B cell (primary cell): ENCODE measurements at regions not wholly inside any gene's neighbourhood (a gene's known extent, or its start where the extent isn't known, plus 50 kb on each side); places are given as distances from the start of the nearest gene placed in this dataset.

Source experiments
- ATAC-seq: fragments of 200-7000 bp; cut with Tn5 transposase; one replicate; pipeline ENCODE4 v1.10.0; 2021; ENCODE audit warnings: low read depth, mild to moderate bottlenecking, moderate number of reproducible peaks, moderate library complexity
- CTCF ChIA-PET: fragments of 350-600 bp; sonication (Branson Sonifier 250); formaldehyde crosslinking; loops from one replicate; lab custom pipeline; 2021; ENCODE audit warnings: antibody characterized with exemption, inconsistent platforms; lab: Charles Lee
- POLR2A ChIA-PET: fragments of 350-600 bp; sonication (Branson Sonifier 250); formaldehyde crosslinking; loops from one replicate; lab custom pipeline; 2021; ENCODE audit warnings: antibody characterized with exemption; lab: Charles Lee
- DNase-seq: peaks from one replicate; pipeline ENCODE4 v3.0.0; 2013
- H2AFZ ChIP-seq: 2 replicates; pipeline ENCODE4 v1.6.1; 2012; ENCODE audit warnings: mild to moderate bottlenecking, low read depth, low read length; ENCODE audit not compliant: insufficient read depth, poor library complexity, severe bottlenecking
- H3K27ac ChIP-seq, 2 donors: 1 replicate in 1 of 2; 2 replicates in 1 of 2; pipeline ENCODE4 v1.5.1; 2012 to 2013; ENCODE audit warnings: low read length in 2 of 2, mild to moderate bottlenecking in 2 of 2, moderate library complexity in 1 of 2
- H3K27me3 ChIP-seq, 4 experiments: fragments of 200-600 bp in 1 of 4; sonication (generic) in 1 of 4; replicated peaks in 1 of 4; 1 replicate in 2 of 4; 2 replicates in 2 of 4; pipeline versions ENCODE4 v1.6.1 to v1.7.0; 2013 to 2016; ENCODE audit warnings: low read length in 3 of 4, mild to moderate bottlenecking in 2 of 4, mixed read lengths in 1 of 4, moderate library complexity in 1 of 4; ENCODE audit not compliant: insufficient read depth in 4 of 4, control insufficient read depth in 3 of 4; ENCODE audit errors: control extremely low read depth in 1 of 4
- H3K36me3 ChIP-seq, 2 experiments: replicated peaks in 1 of 2; 1 replicate in 1 of 2; 2 replicates in 1 of 2; pipeline versions ENCODE4 v1.6.1 to v1.7.1; 2013; ENCODE audit warnings: low read length in 1 of 2; ENCODE audit not compliant: insufficient read depth in 2 of 2, control insufficient read depth in 1 of 2; ENCODE audit errors: control extremely low read depth in 1 of 2, extremely low read depth in 1 of 2
- H3K4me1 ChIP-seq, 2 donors: fragments of 200-600 bp in 1 of 2; sonication (generic) in 1 of 2; 1 replicate in 1 of 2; 2 replicates in 1 of 2; pipeline versions ENCODE4 v1.5.1 to v1.6.1; 2013 to 2017; ENCODE audit warnings: low read length in 2 of 2; ENCODE audit not compliant: control insufficient read depth in 2 of 2, insufficient read depth in 2 of 2
- H3K4me2 ChIP-seq: replicated peaks from 2 replicates; pipeline ENCODE3; 2012; ENCODE audit warnings: mild to moderate bottlenecking, low read depth, low read length; ENCODE audit not compliant: poor library complexity, severe bottlenecking
- H3K4me3 ChIP-seq, 5 experiments: fragments of 200-600 bp in 1 of 5; sonication (generic) in 1 of 5; 1 replicate in 3 of 5; 2 replicates in 2 of 5; pipeline versions ENCODE4 v1.5.1 to v1.7.0; 2011 to 2016; ENCODE audit warnings: low read length in 4 of 5, mild to moderate bottlenecking in 4 of 5, low read depth in 2 of 5, control low read depth in 1 of 5, moderate library complexity in 1 of 5; ENCODE audit not compliant: insufficient read depth in 1 of 5; ENCODE audit errors: control extremely low read depth in 1 of 5, extremely low read depth in 1 of 5
- H3K79me2 ChIP-seq: fragments of 200-600 bp; sonication (generic); one replicate; pipeline ENCODE4 v1.6.0; 2016; ENCODE audit warnings: low read length; ENCODE audit not compliant: control insufficient read depth, insufficient read depth
- H3K9ac ChIP-seq: fragments of 200-600 bp; sonication (generic); 2 replicates; pipeline ENCODE4 v1.6.1; 2017; ENCODE audit warnings: mild to moderate bottlenecking, low read length, moderate library complexity
- H3K9me3 ChIP-seq, 3 donors: one replicate each; pipeline versions ENCODE4 v1.6.1 to v1.7.1; 2013; ENCODE audit warnings: low read length in 2 of 3; ENCODE audit not compliant: control insufficient read depth in 2 of 3, insufficient read depth in 1 of 3; ENCODE audit errors: control extremely low read depth in 1 of 3
- H4K20me1 ChIP-seq: 2 replicates; pipeline ENCODE4 v1.6.0; 2012; ENCODE audit warnings: mild to moderate bottlenecking, low read length; ENCODE audit not compliant: insufficient read depth, control insufficient read depth, poor library complexity, severe bottlenecking
- H3K27ac Mint-ChIP-seq: one replicate; pipeline ENCODE4 v1.8.0; 2021; ENCODE audit warnings: mixed read lengths
- H3K27me3 Mint-ChIP-seq: one replicate; pipeline ENCODE4 v1.8.0; 2021; ENCODE audit warnings: mixed read lengths
- H3K4me1 Mint-ChIP-seq: one replicate; pipeline ENCODE4 v1.8.0; 2021; ENCODE audit warnings: mixed read lengths
- H3K4me3 Mint-ChIP-seq: one replicate; pipeline ENCODE4 v1.8.0; 2021; ENCODE audit warnings: mixed read lengths
- H3K9me3 Mint-ChIP-seq: one replicate; pipeline ENCODE4 v1.8.0; 2022; ENCODE audit warnings: mixed read lengths; ENCODE audit not compliant: insufficient read depth
- CTCF ChIP-seq: fragments of 200-600 bp; IDR thresholded peaks from one replicate; pipeline ENCODE4 v1.8.0; 2022; ENCODE audit warnings: antibody characterized with exemption, mild to moderate bottlenecking
- EZH2 ChIP-seq: IDR thresholded peaks from 2 replicates; pipeline ENCODE4 v1.6.1; 2012; ENCODE audit warnings: borderline replicate concordance, low read depth, mild to moderate bottlenecking, moderate library complexity, low read length; ENCODE audit not compliant: insufficient read depth, poor library complexity, severe bottlenecking
- WGBS: methylation state at CpG from one replicate; pipeline ENCODE4 v1.1.5; 2013; ENCODE audit warnings: missing lambda C conversion rate; ENCODE audit not compliant: insufficient coverage; 5-methylcytosine and 5-hydroxymethylcytosine counted together
- intact Hi-C: fragments of 100-400 bp; cut with micrococcal nuclease; formaldehyde crosslinking; loops from one replicate; pipeline ENCODE4 v1.10.0; 2022

GRCh38 chr2:5328826-5329225, 363.4 kb upstream of the SOX11 start:
- H3K9me3 ChIP-seq, result peaks cover 0 to 20% (median 0%) of the 10 kb centered on the region in 3 donors
- Mint-ChIP-seq H3K27me3 (no peaks in the 10 kb centered on the region), H3K27ac (no peak overlapping the region), H3K4me3 (no peak overlapping the region), H3K4me1 (no peaks in the 10 kb centered on the region), H3K9me3 (no peaks in the 10 kb centered on the region)
- TF ChIP-seq CTCF (no peak), EZH2 (no peak)
- no peak for ATAC-seq
- POLR2A ChIA-PET, result no interaction called here
- no peak overlapping the region for H2AFZ ChIP-seq
- H3K27me3 ChIP-seq, result no peaks in the 10 kb centered on the region
- no peak overlapping the region for H3K9ac ChIP-seq
- no peaks in the 10 kb centered on the region for H3K36me3 ChIP-seq
- H3K27ac ChIP-seq, result no peak overlapping the region
- 82% methylated on average over 5 of the region's 5 CpGs for WGBS
- intact Hi-C loops, result no loop called here
- H3K4me1 ChIP-seq, result no peaks in the 10 kb centered on the region
- H3K4me2 ChIP-seq, result no peak overlapping the region
- H4K20me1 ChIP-seq, result no peaks in the 10 kb centered on the region
- H3K4me3 ChIP-seq, result no peak overlapping the region
- no peak for DNase-seq
- H3K79me2 ChIP-seq, result no peaks in the 10 kb centered on the region
- CTCF ChIA-PET, result no interaction called here

- no peaks in the 10 kb centered on the region for H3K4me1 ChIP-seq
- no peak overlapping the region for H3K4me2 ChIP-seq
- Mint-ChIP-seq H3K27me3 (no peaks in the 10 kb centered on the region), H3K27ac (no peak overlapping the region), H3K4me1 (no peaks in the 10 kb centered on the region), H3K9me3 (no peaks in the 10 kb centered on the region), H3K4me3 (no peak overlapping the region)
- no peak for ATAC-seq
- H3K9ac ChIP-seq, result no peak overlapping the region
- no peak for TF ChIP-seq EZH2
- TF ChIP-seq CTCF, result no peak
- DNase-seq, result no peak
- intact Hi-C loops, result no loop called here
- ChIA-PET POLR2A (no interaction called here), CTCF (no interaction called here)
- H4K20me1 ChIP-seq, result no peaks in the 10 kb centered on the region
- no peaks in the 10 kb centered on the region for H3K79me2 ChIP-seq
- H3K9me3 ChIP-seq, result peaks cover 0 to 20% (median 0%) of the 10 kb centered on the region in 3 donors
- no peak overlapping the region for H2AFZ ChIP-seq
- H3K27ac ChIP-seq, result no peak overlapping the region
- no peak overlapping the region for H3K4me3 ChIP-seq
- H3K36me3 ChIP-seq, result no peaks in the 10 kb centered on the region
- H3K27me3 ChIP-seq, result no peaks in the 10 kb centered on the region
- 72% methylated on average over 3 of the region's 3 CpGs for WGBS
Measured at GRCh38 chr2:5329763-5330162, 362.4 kb upstream of the SOX11 start.
